Esophagus muscularis mucosa (tissue), 4 donors: ENCODE measurements at regions not wholly inside any gene's neighbourhood (a gene's known extent, or its start where the extent isn't known, plus 50 kb on each side); places are given as distances from the start of the nearest gene placed in this dataset.

Experiments used
- CTCF ChIP-seq, 3 experiments: fragments of 200-600 bp in 2 of 3; fragments of 450-650 bp in 1 of 3; sonication (generic) in 2 of 3; IDR thresholded peaks; one replicate each; pipeline ENCODE4 v1.5.1; 2017 to 2019; ENCODE audit warnings: antibody characterized with exemption in 3 of 3, mild to moderate bottlenecking in 2 of 3, moderate library complexity in 1 of 3
- EP300 ChIP-seq: sonication (generic); formaldehyde crosslinking; IDR thresholded peaks from one replicate; pipeline ENCODE4 v1.6.1; 2017; ENCODE audit warnings: antibody characterized with exemption
- POLR2A ChIP-seq: fragments of 450-650 bp; IDR thresholded peaks from one replicate; pipeline ENCODE4 v1.6.1; 2017; ENCODE audit warnings: antibody characterized with exemption, moderate library complexity, mild to moderate bottlenecking, low read depth
- POLR2AphosphoS5 ChIP-seq, 2 donors: sonication (generic); formaldehyde crosslinking; IDR thresholded peaks; one replicate each; pipeline ENCODE4 v1.6.1; 2017; ENCODE audit warnings: antibody characterized with exemption in 2 of 2

GRCh38 chr11:34790620-34791019 lies 125.6 kb downstream of the APIP start:
- TF ChIP-seq EP300 (no peak), POLR2AphosphoS5 (IDR thresholded peaks at IDR 0.05) (no peak), CTCF (IDR thresholded peaks at IDR 0.05) (no peak), POLR2A (no peak)
